ENCODE measurements at regions not wholly inside any gene's neighbourhood (a gene's known extent, or its start where the extent isn't known, plus 50 kb on each side); places are given as distances from the start of the nearest gene placed in this dataset.

DNA sequence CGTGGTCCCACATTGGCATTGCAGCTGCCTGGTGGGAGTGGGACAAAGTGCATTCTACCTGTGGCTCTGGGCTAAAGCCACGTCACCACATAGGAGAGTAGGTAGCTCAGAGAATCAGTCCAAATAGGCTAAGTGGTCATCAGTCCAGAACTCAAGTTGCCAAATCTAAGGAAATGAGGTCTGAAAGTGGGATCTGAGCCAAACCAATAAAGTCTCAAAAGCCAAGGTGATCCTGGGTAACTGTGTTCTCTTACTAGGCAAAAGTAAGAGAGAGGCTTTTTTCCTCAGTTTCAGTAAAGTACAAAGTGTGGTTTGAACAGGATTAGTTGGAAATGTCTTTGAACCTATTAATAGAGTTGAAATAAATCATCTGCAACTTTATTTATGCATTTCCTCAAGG, 68.6 kb upstream of the CNKSR3 start:
- peaks cover 0 to 3% of the 10 kb centered on the region in 2 donors for H3K4me1 ChIP-seq (ENCODE audit: control insufficient read depth in 2 of 2, insufficient read depth in 1 of 2, low read depth in 1 of 2, low read length in 2 of 2)
- no peaks in the 10 kb centered on the region for H3K79me1 ChIP-seq (ENCODE audit: low read depth, low read length)
- H3K23ac ChIP-seq (ENCODE audit: low read depth, low read length, poor library complexity) = no peak overlapping the region
- no peak overlapping the region for H4K8ac ChIP-seq (ENCODE audit: low read depth, low read length)
- H2BK12ac ChIP-seq (ENCODE audit: low read length) = no peak overlapping the region
- no CpG with 5 or more reads among the region's 2 CpGs for WGBS, 2 donors (ENCODE audit: extremely low coverage in 2 of 2, insufficient read length in 2 of 2, insufficient replicate concordance in 1 of 2)
- no peak overlapping the region for H3K4me3 ChIP-seq (ENCODE audit: low read length in 2 of 2)
- H2BK120ac ChIP-seq (ENCODE audit: low read depth, low read length) = no peak overlapping the region
- no peak overlapping the region for H3K14ac ChIP-seq (ENCODE audit: low read length)
- no peak overlapping the region for H4K91ac ChIP-seq (ENCODE audit: low read depth, low read length, poor library complexity)
- no peak overlapping the region for H3K4me2 ChIP-seq (ENCODE audit: insufficient read depth, low read length, poor library complexity, severe bottlenecking)
- H3K27me3 ChIP-seq (ENCODE audit: control insufficient read depth in 3 of 3, insufficient read depth in 3 of 3, low read depth in 1 of 3, low read length in 3 of 3) = no peaks in the 10 kb centered on the region
- H3K18ac ChIP-seq (ENCODE audit: low read length) = no peak overlapping the region
- H2BK5ac ChIP-seq (ENCODE audit: low read length) = no peak overlapping the region
- no peak overlapping the region for H3K9ac ChIP-seq (ENCODE audit: low read depth, low read length, poor library complexity)
- no peak overlapping the region for H3K27ac ChIP-seq (replicated peaks; ENCODE audit: low read length)
- H2BK15ac ChIP-seq (ENCODE audit: low read length) = no peak overlapping the region
- no peak overlapping the region for H2AK5ac ChIP-seq (ENCODE audit: low read depth, low read length)
- no peak for DNase-seq (ENCODE audit: low spot score)
- H3K4ac ChIP-seq (ENCODE audit: low read length) = no peak overlapping the region
- H3K36me3 ChIP-seq (replicated peaks in 1 of 2; ENCODE audit: control insufficient read depth in 2 of 2, insufficient read depth in 2 of 2, low read length in 2 of 2) = no peaks in the 10 kb centered on the region
- peaks cover 0 to 2% of the 10 kb centered on the region in 2 donors for H3K9me3 ChIP-seq (replicated peaks in 1 of 2; ENCODE audit: control insufficient read depth in 2 of 2, insufficient read depth in 1 of 2, low read depth in 1 of 2, low read length in 2 of 2)
- no peak overlapping the region for H2AFZ ChIP-seq (ENCODE audit: low read length)

DNA sequence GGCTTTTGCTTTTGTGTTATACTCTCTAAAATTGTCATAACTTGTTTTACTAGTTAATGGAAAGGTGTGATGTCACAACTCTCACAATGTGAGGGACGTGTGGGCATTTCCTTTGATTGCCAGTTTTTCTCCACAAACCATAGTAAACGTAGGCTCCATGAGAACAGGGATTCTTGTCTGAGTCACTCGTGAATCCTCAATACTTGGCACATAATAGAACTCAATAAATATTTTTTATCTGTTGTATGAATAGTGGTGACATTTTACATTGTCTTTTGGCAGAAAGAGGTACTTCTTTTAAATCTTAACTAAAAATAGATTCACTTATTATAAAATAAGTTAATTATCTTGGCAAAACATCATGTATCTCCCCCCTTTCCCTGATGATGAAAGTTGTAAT, 69.0 kb upstream of the CNKSR3 start:
- no peak overlapping the region for H2BK5ac ChIP-seq (ENCODE audit: low read length)
- no peaks in the 10 kb centered on the region for H3K27me3 ChIP-seq (ENCODE audit: control insufficient read depth in 3 of 3, insufficient read depth in 3 of 3, low read depth in 1 of 3, low read length in 3 of 3)
- no peak overlapping the region for H3K27ac ChIP-seq (replicated peaks; ENCODE audit: low read length)
- H3K4me2 ChIP-seq (ENCODE audit: insufficient read depth, low read length, poor library complexity, severe bottlenecking) = no peak overlapping the region
- H3K23ac ChIP-seq (ENCODE audit: low read depth, low read length, poor library complexity) = no peak overlapping the region
- H3K9me3 ChIP-seq (replicated peaks in 1 of 2; ENCODE audit: control insufficient read depth in 2 of 2, insufficient read depth in 1 of 2, low read depth in 1 of 2, low read length in 2 of 2) = peaks cover 0 to 2% of the 10 kb centered on the region in 2 donors
- H3K9ac ChIP-seq (ENCODE audit: low read depth, low read length, poor library complexity) = no peak overlapping the region
- no peaks in the 10 kb centered on the region for H3K79me1 ChIP-seq (ENCODE audit: low read depth, low read length)
- H3K4me3 ChIP-seq (ENCODE audit: low read length in 2 of 2) = no peak overlapping the region
- H2BK12ac ChIP-seq (ENCODE audit: low read length) = no peak overlapping the region
- no peak for DNase-seq (ENCODE audit: low spot score)
- H3K14ac ChIP-seq (ENCODE audit: low read length) = no peak overlapping the region
- H3K36me3 ChIP-seq (replicated peaks in 1 of 2; ENCODE audit: control insufficient read depth in 2 of 2, insufficient read depth in 2 of 2, low read length in 2 of 2) = no peaks in the 10 kb centered on the region
- no peak overlapping the region for H2BK15ac ChIP-seq (ENCODE audit: low read length)
- no peak overlapping the region for H4K8ac ChIP-seq (ENCODE audit: low read depth, low read length)
- H4K91ac ChIP-seq (ENCODE audit: low read depth, low read length, poor library complexity) = no peak overlapping the region
- H2BK120ac ChIP-seq (ENCODE audit: low read depth, low read length) = no peak overlapping the region
- WGBS, 2 donors (ENCODE audit: extremely low coverage in 2 of 2, insufficient read length in 2 of 2, insufficient replicate concordance in 1 of 2) = no CpG with 5 or more reads among the region's 3 CpGs
- H3K4ac ChIP-seq (ENCODE audit: low read length) = no peak overlapping the region
- H2AFZ ChIP-seq (ENCODE audit: low read length) = no peak overlapping the region
- H3K18ac ChIP-seq (ENCODE audit: low read length) = no peak overlapping the region
- H2AK5ac ChIP-seq (ENCODE audit: low read depth, low read length) = no peak overlapping the region
- H3K4me1 ChIP-seq (ENCODE audit: control insufficient read depth in 2 of 2, insufficient read depth in 1 of 2, low read depth in 1 of 2, low read length in 2 of 2) = peaks cover 0 to 3% of the 10 kb centered on the region in 2 donors

DNA sequence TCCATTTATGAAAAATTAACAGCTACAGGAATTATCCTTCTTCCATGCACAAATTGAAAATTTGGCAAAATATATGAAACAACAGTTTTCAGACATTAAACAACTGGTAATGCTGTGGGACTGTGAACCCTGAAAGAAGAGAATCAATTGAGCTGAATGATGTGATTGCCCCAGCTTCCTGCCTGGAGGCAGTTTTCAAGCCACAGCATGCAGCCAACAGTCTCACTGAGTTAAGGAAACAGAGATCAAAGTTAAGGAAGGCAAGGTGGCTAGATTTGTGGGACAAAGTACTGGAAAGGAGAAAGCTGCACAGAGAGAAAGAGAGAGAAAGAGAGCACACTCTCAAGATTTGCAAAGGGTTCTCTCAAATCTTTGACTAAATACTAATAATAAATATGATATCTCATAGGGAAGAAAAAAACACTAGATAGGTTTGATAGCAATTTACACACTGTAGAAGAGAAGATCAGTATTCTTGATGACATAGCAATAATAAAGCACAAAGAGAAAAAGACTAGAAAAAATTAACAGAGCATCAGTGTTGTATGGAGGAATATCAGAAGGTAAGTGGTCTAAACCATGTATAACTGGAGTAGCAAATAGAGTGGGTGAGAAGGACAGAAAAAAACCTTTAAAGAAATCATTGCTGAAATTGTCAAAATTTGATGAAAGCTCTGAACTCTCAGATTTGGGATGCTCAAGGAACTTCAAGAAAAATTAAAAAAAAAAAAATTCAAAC, 70.1 kb upstream of the CNKSR3 start:
- Histone ChIP-seq H2BK12ac (ENCODE audit: low read length) (no peak overlapping the region), H3K14ac (ENCODE audit: low read length) (no peak overlapping the region), H3K9me3 (replicated peaks in 1 of 2; ENCODE audit: control insufficient read depth in 2 of 2, insufficient read depth in 1 of 2, low read depth in 1 of 2, low read length in 2 of 2) (no peaks in the 10 kb centered on the region), H3K23ac (ENCODE audit: low read depth, low read length, poor library complexity) (no peak overlapping the region), H4K8ac (ENCODE audit: low read depth, low read length) (no peak overlapping the region), H3K4me2 (ENCODE audit: insufficient read depth, low read length, poor library complexity, severe bottlenecking) (no peak overlapping the region), H2AK5ac (ENCODE audit: low read depth, low read length) (no peak overlapping the region), H3K4ac (ENCODE audit: low read length) (no peak overlapping the region), H3K79me1 (ENCODE audit: low read depth, low read length) (no peaks in the 10 kb centered on the region), H3K4me3 (ENCODE audit: low read length in 2 of 2) (no peak overlapping the region), H3K9ac (ENCODE audit: low read depth, low read length, poor library complexity) (no peak overlapping the region), H3K4me1 (ENCODE audit: control insufficient read depth in 2 of 2, insufficient read depth in 1 of 2, low read depth in 1 of 2, low read length in 2 of 2) (no peaks in the 10 kb centered on the region), H2BK15ac (ENCODE audit: low read length) (no peak overlapping the region), H2AFZ (ENCODE audit: low read length) (no peak overlapping the region), H3K36me3 (replicated peaks in 1 of 2; ENCODE audit: control insufficient read depth in 2 of 2, insufficient read depth in 2 of 2, low read length in 2 of 2) (no peaks in the 10 kb centered on the region), H3K27me3 (ENCODE audit: control insufficient read depth in 3 of 3, insufficient read depth in 3 of 3, low read depth in 1 of 3, low read length in 3 of 3) (no peaks in the 10 kb centered on the region), H2BK5ac (ENCODE audit: low read length) (no peak overlapping the region), H3K18ac (ENCODE audit: low read length) (no peak overlapping the region), H4K91ac (ENCODE audit: low read depth, low read length, poor library complexity) (no peak overlapping the region), H3K27ac (replicated peaks; ENCODE audit: low read length) (no peak overlapping the region), H2BK120ac (ENCODE audit: low read depth, low read length) (no peak overlapping the region)
- DNase-seq (ENCODE audit: low spot score) = no peak

DNA sequence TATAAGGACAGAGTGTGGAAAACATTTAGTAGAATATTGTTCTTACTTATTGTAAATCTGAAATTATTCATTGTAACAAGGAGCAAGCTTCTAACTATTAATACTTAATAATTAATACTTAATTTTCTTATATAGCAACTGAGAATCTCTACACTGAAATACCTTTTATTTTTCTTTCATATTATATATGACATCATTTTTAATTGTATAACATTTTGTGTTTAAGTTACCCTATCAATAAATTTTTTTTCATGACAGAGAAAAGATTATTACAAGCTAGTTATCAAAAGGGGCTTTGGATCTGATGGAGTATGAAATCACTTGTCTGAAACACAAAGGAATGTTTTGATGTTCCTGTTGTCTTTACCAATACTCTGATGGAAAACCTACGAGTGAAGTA, 72.2 kb upstream of the CNKSR3 start:
- H3K27ac ChIP-seq (replicated peaks; ENCODE audit: low read length) = no peak overlapping the region
- H3K4ac ChIP-seq (ENCODE audit: low read length) = no peak overlapping the region
- H3K79me1 ChIP-seq (ENCODE audit: low read depth, low read length) = no peaks in the 10 kb centered on the region
- no peak for DNase-seq (ENCODE audit: low spot score)
- H2AFZ ChIP-seq (ENCODE audit: low read length) = no peak overlapping the region
- H3K9me3 ChIP-seq (replicated peaks in 1 of 2; ENCODE audit: control insufficient read depth in 2 of 2, insufficient read depth in 1 of 2, low read depth in 1 of 2, low read length in 2 of 2) = no peaks in the 10 kb centered on the region
- no peak overlapping the region for H2AK5ac ChIP-seq (ENCODE audit: low read depth, low read length)
- H3K27me3 ChIP-seq (ENCODE audit: control insufficient read depth in 3 of 3, insufficient read depth in 3 of 3, low read depth in 1 of 3, low read length in 3 of 3) = no peaks in the 10 kb centered on the region
- H3K14ac ChIP-seq (ENCODE audit: low read length) = no peak overlapping the region
- H2BK12ac ChIP-seq (ENCODE audit: low read length) = no peak overlapping the region
- H3K4me3 ChIP-seq (ENCODE audit: low read length in 2 of 2) = no peak overlapping the region
- no peaks in the 10 kb centered on the region for H3K4me1 ChIP-seq (ENCODE audit: control insufficient read depth in 2 of 2, insufficient read depth in 1 of 2, low read depth in 1 of 2, low read length in 2 of 2)
- H3K23ac ChIP-seq (ENCODE audit: low read depth, low read length, poor library complexity) = no peak overlapping the region
- no peak overlapping the region for H3K18ac ChIP-seq (ENCODE audit: low read length)
- no peak overlapping the region for H2BK5ac ChIP-seq (ENCODE audit: low read length)
- no peak overlapping the region for H4K8ac ChIP-seq (ENCODE audit: low read depth, low read length)
- H3K4me2 ChIP-seq (ENCODE audit: insufficient read depth, low read length, poor library complexity, severe bottlenecking) = no peak overlapping the region
- no CpG with 5 or more reads among the region's 1 CpG for WGBS, 2 donors (ENCODE audit: extremely low coverage in 2 of 2, insufficient read length in 2 of 2, insufficient replicate concordance in 1 of 2)
- H4K91ac ChIP-seq (ENCODE audit: low read depth, low read length, poor library complexity) = no peak overlapping the region
- H3K36me3 ChIP-seq (replicated peaks in 1 of 2; ENCODE audit: control insufficient read depth in 2 of 2, insufficient read depth in 2 of 2, low read length in 2 of 2) = no peaks in the 10 kb centered on the region
- no peak overlapping the region for H2BK15ac ChIP-seq (ENCODE audit: low read length)
- H2BK120ac ChIP-seq (ENCODE audit: low read depth, low read length) = no peak overlapping the region
- no peak overlapping the region for H3K9ac ChIP-seq (ENCODE audit: low read depth, low read length, poor library complexity)
